HL-60/S4 (cell line): ENCODE measurements at regions not wholly inside any gene's neighbourhood (a gene's known extent, or its start where the extent isn't known, plus 50 kb on each side); places are given as distances from the start of the nearest gene placed in this dataset.

Experiments
- in situ Hi-C: fragments of 300-500 bp; cut with MboI; formaldehyde crosslinking; loops from 2 replicates; pipeline ENCODE4 v1.14.3; 2022; ENCODE audit warnings: low sequenced_read_pairs

DNA sequence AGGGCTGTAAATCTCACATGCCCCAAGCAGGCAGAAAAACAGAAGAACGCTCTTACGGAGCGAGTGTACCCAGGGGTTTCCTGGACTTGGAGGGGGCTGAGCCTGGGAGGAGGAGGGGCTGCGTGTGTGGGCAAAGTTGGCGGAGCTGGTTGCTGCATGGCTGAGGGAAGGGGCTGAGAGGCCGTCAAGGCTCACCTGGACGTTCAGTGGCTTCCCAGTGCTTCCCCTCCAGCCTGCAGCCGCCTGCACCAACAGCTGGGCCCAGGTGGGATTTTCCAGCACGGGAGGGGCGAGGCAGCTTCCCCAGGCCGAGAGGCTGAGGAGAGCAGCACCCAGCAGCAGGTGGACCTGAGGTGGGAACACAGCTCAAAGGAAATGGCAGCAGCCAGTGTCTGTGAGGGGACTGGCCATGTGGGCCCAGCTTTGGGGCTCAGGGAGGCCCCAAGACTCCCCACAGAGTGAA lies 70.6 kb upstream of the CTDP1 start:
- in situ Hi-C loops = no loop called here

GRCh38 chr18:79609841-79610281 lies 69.7 kb upstream of the CTDP1 start:
- in situ Hi-C loops = no loop called here

GRCh38 chr18:79610461-79611039 lies 69.1 kb upstream of the CTDP1 start:
- in situ Hi-C loops = no loop called here

DNA sequence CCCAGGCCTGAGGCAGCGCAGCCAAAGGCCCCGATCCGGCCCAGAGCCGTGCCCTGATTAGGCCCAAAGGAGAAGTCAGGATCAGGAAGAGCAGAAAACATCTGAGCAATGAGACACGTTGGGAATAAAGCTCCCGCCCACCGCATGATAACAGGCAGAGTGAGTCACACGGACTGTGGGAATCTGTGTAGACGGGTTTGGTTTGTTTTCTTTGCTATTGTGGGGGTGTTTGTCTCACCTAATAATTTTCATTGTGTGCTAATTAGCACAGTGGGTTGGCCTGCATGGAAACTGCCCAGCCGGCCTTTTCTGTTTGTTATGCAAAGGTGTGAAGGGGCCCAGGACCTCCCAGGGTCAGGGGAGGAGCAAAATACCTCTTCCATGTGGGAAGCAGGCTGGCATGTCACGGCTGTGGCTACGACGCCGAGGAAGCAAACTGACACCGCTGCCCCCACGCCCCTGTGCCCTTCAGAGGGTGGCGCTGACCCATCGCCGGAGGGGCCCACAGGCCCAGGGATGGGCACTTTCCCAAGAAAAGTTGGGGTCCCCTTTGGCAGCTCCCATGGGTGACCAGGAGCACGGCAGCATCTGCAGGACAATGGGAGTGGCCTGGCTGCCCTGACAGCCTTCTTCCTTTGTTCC lies 68.4 kb upstream of the CTDP1 start:
- in situ Hi-C loops = no loop called here

GRCh38 chr18:79612291-79613108 lies 67.1 kb upstream of the CTDP1 start:
- in situ Hi-C loops = no loop called here

GRCh38 chr18:79613186-79613931 lies 66.2 kb upstream of the CTDP1 start:
- in situ Hi-C loops = no loop called here

- in situ Hi-C loops = no loop called here
Measured at GRCh38 chr18:79614211-79614955, 65.2 kb upstream of the CTDP1 start.

DNA sequence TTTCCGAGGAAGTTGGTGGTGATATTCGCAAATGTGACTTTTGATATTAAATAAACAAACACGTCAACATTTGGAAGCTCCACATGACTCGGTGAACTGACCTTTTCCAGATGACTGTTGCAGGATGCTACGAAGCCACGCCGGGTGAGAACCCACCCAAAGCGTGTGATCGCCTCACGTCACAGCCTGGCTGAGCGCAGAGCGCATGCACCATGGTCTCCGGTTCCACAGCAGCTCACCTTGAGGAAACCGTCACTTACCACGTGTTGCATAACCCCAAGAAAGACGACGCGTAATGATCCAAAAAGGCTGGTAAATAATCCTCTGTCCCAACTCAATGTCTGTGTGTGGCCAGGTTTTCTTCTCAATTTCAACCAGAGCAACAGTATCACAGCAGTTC lies 64.5 kb upstream of the CTDP1 start:
- in situ Hi-C loops = no loop called here

DNA sequence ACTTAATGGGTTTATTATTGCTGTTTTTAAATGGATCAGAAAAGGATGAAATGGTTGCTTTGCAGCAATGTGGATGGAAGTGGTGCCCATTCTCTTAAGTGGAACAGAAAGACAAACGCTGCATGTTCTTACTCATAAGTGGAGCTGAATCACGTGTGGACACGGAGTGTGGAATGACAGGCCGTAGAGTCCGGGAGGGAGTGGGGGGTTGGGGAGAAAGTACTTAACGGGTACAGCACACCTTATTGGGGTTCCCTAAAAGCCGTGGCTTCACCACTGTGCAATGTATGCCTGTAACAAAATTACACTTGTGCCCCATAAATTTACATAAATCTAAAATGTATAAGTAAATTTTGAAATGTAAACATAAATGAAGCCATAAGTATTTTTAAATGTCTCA lies 64.0 kb upstream of the CTDP1 start:
- in situ Hi-C loops = no loop called here

DNA sequence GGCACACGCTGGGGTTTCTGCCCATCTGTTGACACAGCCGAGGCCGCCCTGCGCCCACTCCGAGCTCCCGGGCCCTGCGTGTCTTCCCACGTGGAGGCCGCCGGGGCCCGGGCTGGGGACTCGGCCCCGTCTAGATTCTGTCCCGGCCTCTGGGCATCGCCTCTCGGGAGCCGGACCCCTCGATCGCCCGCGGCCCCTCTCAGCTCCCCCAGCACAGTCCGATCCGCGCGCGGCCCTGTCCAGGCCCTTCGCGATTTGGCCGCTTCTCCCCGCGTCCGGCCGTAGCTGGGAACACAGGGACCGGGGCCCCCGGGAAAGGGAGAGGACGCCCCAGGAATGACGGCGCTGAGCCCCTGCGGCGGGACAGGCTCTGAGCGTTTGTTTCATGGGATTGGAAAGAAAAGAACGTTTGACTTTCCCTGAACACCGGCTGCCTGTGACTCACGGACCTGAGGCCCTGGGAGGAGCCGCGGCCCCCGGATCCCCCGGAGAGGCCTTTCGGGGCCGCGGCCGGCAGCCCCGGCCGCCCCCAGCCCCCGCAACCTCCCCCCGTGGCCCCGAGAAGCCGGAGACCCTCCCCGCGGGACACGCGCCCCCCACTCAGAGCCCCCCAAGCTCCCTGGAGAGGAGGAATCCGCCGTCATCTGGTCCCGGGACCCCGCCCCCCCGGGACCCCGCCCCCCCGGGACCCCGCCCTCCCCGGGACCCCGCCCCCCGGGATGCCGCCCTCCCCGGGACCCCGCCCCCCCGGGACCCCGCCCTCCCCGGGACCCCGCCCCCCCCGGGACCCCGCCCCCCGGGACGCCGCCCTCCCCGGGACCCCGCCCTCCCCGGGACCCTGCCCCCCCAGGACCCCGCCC lies 62.7 kb upstream of the CTDP1 start:
- in situ Hi-C loops = no loop called here

DNA sequence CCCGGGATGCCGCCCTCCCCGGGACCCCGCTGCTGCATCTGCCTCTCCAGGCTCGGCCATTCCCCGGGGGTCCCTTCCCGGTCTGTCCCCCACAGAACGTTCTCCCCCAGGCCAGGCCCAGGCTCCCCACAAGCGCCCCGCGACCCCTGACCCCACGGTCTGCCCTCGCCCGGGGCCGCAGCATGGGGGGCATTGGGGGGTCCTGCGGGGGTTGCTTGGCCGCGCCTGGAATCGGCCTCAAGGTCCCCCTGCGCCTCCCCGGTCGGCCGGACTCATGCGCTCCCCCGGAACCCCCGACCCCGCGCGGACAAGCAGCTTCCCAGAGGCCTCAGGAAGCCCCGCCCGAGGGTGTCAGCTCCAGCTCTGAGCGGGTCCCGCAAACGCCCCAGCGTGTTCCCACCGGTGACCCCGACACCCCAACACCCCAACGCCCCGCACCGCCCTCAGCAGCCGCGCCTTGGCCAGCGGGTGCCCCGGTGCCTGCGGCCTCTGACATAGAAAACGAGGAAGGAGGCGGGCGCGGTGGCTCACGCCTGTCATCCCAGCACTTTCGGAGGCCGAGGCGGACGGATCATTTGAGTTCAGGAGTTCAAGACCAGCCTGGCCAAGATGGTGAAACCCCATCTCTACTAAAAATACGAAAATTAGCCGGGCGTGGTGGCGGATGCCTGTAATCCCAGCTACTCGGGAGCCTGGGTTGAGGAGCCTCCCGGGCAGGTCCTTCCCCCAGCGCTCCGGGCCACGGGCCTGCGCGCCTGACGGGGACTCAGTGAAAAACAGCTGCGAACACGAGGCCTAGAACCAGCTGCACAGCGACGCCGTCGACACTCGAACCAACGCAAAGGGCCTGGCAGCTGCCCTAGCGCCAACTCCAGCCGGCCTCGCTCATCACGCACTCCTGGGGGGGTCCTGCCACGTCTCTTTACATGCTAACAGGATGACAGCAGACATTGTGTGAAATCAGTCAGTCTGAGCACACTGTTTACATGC lies 61.8 kb upstream of the CTDP1 start:
- in situ Hi-C loops = no loop called here

DNA sequence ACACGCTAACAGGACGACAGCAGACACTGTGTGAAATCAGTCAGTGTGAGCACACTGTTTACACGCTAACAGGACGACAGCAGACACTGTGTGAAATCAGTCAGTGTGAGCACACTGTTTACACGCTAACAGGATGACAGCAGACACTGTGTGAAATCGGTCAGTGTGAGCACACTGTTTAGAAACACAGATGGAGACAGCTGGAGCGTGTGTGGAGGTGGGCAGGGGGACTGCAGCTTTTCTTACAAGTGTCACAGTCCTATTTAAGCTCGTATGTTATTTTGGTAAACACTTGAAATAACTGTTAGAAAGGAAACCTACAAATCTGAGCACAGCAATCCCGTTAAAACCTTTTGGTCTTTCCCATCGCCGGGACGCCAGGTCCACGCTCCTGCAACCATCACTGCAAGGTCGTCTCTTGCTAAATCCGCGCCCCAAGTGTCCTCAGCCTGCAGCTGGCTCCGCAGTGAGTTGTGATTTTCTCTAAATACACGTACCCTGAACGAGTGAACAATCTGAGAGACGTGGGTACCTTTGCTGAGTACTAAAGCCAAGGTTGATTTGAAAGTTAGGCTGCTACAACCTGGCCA lies 58.9 kb upstream of the CTDP1 start:
- in situ Hi-C loops = loop anchor here (10.0 kb wide), 1 partner anchor 236 kb away; no protein-coding TSS in a partner anchor

DNA sequence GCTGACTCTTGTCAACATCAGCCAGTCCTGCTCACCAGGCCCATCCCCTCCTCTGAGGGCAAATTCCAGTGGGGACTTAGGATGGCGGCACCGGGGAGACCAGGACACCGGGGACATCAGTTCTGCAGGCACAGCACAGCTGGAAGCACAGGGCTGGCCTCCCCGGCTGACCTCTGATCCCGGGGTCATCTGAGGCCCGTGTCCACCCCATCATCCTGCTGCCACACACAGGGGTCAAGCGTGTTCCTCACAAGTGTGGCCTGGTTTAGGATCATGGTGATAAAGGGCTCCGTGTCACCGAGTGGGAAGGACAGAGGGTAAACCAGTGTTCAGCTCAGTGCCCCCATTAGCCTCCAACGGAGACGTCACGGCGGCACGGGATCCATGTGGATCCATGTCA lies 58.1 kb upstream of the CTDP1 start:
- in situ Hi-C loops = loop anchor here (10.0 kb wide), 1 partner anchor 237 kb away; no protein-coding TSS in a partner anchor

- in situ Hi-C loops = loop anchor here (10.0 kb wide), 1 partner anchor 237 kb away; no protein-coding TSS in a partner anchor
Measured at GRCh38 chr18:79622004-79622403, 57.6 kb upstream of the CTDP1 start.

DNA sequence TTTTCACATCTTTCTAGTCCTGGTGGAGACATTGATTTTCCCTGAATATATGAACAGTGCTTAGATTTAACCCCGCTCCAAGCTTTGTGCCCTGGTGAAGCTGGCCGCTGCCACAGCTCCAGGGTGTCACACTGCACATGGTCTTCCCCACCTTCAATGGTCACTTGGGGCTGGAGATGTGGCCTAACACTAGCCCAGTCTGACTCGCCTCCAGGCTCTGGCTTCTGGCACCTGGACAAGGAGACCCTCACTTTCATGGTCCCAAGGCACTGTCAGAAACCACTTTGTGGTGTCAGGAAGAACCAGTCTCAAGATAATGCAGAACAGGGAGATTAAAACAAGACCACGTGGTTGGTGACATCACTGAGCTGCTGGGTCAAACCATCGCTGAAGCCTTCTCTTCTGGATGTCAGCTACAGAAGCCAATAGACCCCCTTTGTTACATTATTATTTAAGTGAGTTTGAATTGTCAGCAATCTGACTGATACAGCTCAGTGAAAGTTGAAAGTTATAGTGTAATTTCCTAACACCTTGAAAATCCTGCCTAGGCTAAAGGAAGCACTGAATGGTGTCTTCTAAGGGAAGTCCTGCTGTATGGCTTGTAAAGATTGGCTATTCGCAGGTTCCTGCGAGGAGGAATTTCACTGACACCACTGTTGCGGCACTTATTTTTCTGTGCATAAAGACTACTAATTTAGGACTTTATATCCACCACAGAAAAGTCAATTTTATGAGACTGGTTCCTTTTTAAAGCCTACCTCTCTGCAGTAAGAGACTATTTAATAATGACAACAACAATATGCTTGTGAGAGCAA lies 55.0 kb upstream of the CTDP1 start:
- in situ Hi-C loops = loop anchor here (10.0 kb wide), 1 partner anchor 240 kb away; no protein-coding TSS in a partner anchor

DNA sequence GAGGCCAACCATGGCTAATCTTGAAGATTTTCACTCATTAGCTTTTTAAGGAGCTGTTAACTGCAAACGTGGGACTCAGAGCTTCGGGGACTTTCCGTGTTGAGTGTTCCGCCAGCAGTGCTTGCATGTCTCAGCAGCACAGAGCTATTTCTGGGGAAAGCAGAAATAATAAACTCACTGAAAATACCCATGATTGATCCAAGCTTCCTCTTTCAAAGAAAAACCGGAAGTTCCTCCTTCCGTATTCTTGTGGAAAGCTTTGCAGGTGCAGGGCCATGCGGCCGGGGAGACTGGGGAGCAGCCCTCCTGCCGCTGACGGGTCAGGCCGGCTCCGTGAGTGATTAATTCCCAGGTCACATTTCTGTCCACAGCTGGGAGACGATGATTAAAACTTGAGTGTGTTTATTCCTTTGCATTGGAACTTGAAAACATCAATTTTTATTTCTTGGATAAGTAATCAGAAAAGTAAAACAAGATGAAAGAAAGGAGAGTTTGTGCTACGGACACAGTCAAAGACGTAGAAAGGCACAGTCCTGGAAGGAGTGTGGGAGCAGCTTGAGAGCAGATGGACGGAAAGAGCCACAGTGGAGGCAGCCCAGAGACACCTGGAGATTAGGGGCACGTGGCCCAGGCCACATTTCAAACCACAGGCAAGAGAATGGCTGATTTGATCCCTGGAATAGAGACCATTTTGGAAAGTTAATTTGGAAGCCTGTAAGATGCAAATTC lies 54.2 kb upstream of the CTDP1 start:
- in situ Hi-C loops = loop anchor here (10.0 kb wide), 1 partner anchor 241 kb away; no protein-coding TSS in a partner anchor
